GM18868 (cell line): ENCODE measurements at regions not wholly inside any gene's neighbourhood (a gene's known extent, or its start where the extent isn't known, plus 50 kb on each side); places are given as distances from the start of the nearest gene placed in this dataset.

Experiments used
- ATAC-seq: cut with Tn5 transposase; IDR thresholded peaks from one replicate; pipeline ENCODE4 v1.9.1; 2021; ENCODE audit warnings: mild to moderate bottlenecking, moderate library complexity; ENCODE audit not compliant: unreplicated experiment

DNA sequence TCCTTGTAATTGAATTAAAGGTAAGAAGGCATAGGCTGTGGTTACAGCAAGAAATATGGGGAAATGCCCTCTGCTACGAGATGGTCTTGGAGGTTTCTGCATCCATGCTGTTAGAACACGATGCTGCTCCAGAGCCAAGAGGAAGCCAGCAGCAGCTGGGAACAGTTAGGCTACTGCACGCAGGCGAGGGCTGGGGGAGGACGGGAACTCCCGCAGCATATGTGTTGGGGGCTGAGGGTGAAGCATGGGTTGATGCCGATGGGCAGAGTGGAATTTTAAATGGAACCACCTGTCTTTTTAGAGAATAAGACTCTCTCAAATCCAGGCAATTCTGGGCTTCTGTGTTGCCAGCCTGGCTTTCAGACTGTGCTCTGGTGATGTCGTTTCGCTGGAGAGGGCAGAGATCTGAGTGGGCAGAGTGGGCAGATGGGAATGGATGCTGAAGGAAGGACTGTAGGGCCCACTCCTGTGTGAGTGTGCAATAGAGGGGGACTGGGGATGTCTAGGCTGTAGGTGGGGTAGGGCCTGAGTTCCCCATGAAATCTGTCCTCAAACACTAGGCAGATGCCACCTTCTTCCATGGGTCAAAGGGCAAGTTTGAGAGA is 417.0 kb upstream of the TPM1 start:
- ATAC-seq = no peak

GRCh38 chr15:62626903-62627302 is 415.6 kb upstream of the TPM1 start:
- no peak for ATAC-seq

DNA sequence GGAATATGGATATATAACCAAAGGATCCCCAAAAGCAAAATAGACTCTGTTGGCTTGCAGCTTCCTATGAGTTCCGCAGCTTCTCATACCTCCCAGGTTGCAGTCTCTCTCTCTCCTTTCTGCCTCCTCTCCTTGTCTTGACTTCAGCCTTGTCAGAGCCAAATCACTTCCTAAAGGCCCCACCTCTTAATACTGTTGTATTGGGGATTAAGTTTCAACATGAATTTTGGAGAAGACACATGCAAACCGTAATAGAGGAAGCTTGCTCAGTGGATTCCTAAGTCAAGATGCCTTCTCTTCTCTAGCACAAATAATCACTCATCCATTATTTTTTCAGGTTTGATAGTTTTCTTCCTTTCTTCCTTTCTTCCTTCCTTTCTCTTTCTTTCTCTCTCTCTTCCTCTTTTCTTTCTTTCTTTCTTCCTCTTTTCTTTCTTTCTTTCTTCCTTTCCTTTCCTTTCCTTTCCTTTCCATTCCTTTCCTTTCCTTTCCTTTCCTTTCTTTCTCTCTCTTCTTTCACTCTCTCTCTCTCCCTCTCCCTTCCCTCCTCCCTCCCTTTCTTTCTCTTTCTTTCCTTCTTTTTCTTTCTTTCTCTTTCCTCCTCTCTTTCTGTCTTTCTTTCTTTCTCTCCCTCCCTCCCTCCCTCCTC is 411.3 kb upstream of the TPM1 start:
- no peak for ATAC-seq

DNA sequence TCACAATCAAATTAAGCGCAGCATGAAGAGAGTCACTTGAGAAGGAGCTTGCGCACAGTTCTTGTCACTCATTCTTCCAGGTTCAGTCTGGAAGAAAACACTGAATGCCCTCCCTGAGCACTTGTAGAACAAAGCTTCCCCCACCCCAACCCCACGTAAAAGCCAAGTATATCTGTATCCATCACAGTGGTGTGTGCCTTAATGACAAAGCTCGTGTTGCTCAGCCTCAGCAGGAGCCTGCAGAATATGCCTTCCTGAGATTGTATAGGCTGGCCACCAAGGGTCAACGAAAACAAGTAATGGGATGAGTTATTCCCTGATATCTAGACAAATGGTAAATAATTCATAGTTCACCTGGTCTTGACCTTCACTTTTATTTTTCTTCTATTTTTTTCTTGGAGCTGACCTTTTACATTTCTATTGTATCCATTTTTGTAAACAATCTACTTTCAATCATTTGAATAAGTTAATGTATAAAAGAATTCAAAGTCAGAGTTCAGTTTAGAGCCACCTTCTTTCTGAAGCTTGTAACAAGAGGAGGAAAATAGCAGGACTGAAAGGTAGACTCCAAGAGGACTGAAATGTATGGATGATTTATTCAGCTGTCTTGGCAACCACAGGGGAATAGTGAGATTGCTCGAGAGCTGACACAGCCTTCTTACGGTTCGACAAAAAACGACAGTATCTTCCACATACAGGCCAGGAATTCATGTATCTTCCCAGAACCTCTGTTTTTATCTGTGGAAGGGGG is 405.5 kb upstream of the TPM1 start:
- no peak for ATAC-seq

DNA sequence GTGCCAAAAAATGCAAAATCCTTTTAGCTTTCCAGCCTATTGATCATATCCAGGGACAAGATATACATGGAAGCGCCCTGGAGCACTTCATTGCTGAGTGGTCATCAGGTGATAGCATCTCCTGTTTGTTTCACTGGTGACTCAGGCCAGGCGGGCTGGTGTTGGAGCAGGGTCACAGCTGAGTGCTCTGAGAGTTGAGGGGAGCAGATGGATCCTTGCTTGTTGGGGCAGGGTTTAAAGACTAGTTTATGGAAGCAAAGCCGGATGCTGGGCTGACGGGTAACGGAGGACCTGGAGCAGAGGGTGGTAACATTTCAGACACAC is 405.0 kb upstream of the TPM1 start:
- no peak for ATAC-seq

- no peak for ATAC-seq
Measured at GRCh38 chr15:62637950-62638619, 404.5 kb upstream of the TPM1 start.

DNA sequence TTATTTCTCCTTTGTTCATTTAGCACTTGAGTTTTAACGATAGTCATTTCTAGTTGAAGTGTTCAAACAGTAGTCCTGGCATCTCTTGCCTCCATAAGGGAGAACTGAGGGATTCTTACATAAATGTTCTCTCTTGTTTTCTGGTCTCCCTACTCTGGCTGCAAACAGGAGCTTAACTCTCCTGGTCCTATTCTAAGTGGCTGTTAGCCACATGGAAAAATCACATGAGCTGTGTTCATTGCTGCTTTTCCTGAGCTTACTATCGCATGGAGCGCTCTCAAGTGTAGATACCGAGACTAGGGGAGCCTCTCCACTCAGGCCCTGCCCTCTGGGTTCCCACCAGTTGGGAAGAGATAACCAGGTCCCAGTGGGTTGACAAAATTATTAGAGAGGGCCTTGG is 403.1 kb upstream of the TPM1 start:
- ATAC-seq = no peak

GRCh38 chr15:62639906-62640605 is 402.5 kb upstream of the TPM1 start:
- ATAC-seq = no peak

DNA sequence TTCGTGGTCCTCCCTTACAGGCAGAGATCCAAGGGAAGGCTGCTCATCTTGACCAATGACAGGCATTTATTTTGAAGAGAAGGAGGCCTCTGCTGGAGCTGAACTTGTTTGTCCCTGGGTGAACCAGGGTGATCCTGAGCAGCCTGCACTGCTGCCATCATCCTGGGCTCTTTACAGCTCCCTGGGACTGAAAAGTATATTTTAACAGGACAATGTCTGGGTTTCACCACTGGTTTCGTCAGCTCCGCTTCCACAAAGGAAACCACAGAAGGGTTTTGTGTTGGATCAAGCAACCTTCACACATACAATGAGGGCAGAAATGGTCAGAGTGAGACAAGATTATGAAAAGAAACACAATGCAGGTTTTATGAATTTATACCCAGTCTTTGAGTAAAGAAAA is 400.7 kb upstream of the TPM1 start:
- ATAC-seq = no peak

GRCh38 chr15:62643572-62643971 is 399.0 kb upstream of the TPM1 start:
- ATAC-seq = no peak

DNA sequence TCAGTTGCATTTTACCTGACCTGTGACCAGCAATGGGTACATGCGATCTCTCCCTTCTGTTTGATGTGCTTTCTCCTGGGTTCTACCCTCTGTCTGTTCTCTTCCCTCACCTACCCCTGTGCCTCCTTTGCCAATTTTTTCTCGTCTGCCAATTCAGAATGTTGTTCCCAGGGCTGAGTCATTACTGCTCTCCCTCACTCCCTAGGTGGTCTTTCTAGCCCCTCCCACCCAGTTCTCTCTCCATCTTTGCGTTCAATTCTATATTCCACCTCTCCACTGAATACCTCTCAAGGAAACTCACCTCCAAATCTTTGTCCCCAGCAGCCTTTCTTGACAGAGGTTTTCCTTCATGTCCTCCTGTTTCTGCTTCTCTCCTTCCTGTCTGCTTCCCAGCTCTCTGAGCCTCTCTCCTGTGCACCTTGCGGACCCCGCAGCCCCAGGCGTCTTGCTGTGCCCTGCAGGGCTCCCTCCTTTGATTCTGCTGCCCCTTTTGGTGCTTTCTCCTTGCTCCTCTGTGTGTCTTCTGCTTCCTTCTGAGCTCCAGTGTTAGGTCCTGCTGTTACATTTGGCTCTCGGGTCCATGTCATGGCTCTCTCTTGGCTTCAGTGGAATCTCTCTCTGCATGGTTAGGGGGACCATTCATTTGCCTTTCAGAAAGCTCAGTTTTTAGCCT is 398.2 kb upstream of the TPM1 start:
- ATAC-seq = no peak

GRCh38 chr15:62644889-62645742 is 397.4 kb upstream of the TPM1 start:
- ATAC-seq = no peak

GRCh38 chr15:62647202-62647842 is 395.2 kb upstream of the TPM1 start:
- ATAC-seq = no peak

DNA sequence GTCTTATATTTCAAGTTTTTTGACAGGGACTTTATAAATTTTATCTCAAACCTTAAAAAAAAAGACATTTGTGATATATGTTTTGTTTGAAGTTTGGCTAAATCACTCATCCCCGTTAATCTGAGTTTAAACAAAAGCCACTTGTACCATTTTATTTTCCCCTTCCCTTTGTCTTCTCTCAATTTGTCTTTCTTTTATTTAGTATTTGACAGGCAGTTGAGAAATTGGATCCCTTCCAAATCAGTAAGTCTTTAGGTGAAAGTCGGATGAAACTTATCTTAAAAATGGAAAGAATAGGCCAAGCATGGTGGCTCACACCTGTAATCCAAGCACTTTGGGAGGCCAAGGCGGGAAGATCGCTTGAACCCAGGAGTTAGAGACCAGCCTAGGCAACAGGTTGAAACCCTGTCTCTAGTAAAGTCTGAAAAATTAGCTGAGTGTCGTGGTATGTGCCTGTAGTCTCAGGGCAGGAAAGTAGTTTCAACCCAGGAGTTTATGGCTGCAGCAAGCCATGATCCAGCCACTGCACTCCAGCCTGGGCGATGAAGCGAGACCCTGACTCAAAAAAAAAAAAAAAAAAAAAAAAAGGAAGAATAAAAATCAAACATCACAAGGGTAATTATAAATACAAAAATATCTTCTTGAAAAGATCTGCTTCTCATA is 394.6 kb upstream of the TPM1 start:
- no peak for ATAC-seq

- peak; percentile 62 for ATAC-seq
Measured at GRCh38 chr15:62648954-62649353, 393.6 kb upstream of the TPM1 start.

DNA sequence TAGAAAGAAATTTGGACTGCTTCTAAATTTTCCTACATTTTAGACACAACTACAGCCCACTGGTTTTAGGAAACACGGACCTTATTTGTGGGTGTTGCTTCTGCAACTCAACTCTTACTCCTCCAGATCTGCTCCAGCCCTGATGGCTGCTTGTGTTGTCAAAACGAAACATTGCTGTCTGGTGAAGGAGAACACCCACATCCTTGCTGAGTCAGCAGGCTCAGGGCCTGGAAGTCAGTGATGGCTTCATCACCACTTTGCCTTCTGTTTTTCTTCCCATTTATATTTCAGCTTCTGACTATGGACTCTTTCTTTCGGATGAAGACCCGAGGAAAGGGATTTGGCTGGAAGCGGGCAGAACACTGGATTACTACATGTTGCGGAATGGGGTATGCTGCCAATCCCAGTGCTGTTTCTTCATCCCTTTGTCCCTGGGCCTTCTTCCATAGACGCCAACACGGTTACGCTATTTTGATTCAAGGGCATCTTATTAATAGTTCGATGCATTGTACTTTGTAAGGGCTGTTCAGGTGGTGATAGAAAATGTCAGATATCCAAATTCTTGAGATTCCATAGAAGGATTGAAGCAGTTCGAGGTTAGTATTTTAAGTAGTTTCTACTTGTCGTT is 392.6 kb upstream of the TPM1 start:
- ATAC-seq = peak; percentile 90

GRCh38 chr15:62653122-62653521 is 389.4 kb upstream of the TPM1 start:
- ATAC-seq = no peak

GRCh38 chr15:62656071-62656470 is 386.5 kb upstream of the TPM1 start:
- ATAC-seq = no peak
